NCI-H1417 (cell line): ENCODE measurements at regions not wholly inside any gene's neighbourhood (a gene's known extent, or its start where the extent isn't known, plus 50 kb on each side); places are given as distances from the start of the nearest gene placed in this dataset.
"Not testable (repeated sequence)": the region's sequence is repeated elsewhere in the genome, so short reads cannot be mapped to it uniquely, and the experiment has no call there.

Source experiments
- DNase-seq, 3 experiments: peaks; one replicate each; lab custom pipeline; 2025; lab: John Stamatoyannopoulos, UW

DNA sequence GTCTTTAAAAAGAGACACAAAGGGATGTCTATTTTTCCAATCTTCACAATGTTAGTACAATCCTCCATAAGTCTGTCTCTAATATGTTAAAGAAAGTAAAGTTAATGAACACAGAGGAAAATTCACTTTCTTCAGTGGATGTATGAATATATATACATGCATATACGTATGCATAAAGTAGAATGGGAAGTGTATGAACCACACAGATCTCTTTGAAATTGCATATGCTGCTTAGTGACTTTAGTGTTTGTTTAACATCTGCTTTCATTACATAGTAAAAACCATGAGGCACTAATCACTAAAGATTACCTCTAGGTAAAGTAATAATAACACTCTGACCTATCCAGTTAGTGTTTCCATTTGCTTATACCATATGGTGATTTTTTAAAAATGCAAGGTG lies 451.2 kb downstream of the SEMA3D start:
- DNase-seq: no peak

DNA sequence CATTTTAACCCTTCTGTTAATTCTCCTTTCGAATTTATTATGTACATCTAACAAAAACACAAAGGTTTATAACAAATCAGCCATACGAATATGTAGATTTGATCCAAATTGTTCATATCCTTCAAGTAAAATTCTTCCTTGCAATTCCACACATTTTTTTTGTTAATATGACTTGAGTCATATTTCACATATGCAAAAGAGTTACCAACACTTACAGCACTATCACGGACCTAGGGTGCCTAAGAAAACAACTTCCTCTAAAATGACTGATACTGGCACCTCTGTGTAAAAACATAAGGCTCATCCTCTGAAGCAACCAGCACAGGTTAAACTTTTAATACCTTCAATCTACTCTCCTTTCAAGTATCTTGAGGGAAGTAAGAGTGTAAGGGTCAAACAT lies 451.8 kb downstream of the SEMA3D start:
- DNase-seq: no peak

DNA sequence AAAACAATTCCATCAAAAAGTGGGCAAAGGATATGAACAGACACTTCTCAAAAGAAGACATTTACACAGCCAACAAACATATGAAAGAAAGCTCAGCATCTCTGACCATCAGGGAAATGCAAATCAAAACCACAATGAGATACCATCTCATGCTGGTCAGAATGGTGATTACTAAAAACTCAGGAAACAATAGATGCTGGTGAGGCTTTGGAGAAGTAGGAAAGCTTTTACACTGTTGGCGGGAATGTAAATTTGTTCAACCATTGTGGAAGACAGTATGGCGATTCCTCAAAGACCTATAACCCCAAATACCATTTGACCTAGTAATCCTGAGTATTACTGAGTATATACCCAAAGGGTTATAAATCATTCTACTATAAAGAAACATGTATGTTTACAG lies 452.9 kb downstream of the SEMA3D start:
- DNase-seq: not testable (repeated sequence)

DNA sequence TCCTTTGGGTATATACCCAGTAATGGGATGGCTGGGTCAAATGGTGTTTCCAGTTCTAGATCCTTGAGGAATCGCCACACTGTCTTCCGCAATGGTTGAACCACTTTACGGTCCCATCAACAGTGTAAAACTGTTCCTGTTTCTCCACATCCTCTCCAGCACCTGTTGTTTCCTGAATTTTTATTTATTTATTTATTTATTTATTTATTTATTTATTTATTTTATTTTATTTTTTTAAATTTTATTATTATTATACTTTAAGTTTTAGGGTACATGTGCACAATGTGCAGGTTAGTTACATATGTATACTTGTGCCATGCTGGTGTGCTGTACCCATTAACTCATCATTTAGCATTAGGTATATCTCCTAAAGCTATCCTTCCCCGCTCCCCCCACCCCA lies 456.0 kb downstream of the SEMA3D start:
- DNase-seq: not testable (repeated sequence)

GRCh38 chr7:84729284-84729683 lies 457.6 kb downstream of the SEMA3D start:
- no peak for DNase-seq

DNA sequence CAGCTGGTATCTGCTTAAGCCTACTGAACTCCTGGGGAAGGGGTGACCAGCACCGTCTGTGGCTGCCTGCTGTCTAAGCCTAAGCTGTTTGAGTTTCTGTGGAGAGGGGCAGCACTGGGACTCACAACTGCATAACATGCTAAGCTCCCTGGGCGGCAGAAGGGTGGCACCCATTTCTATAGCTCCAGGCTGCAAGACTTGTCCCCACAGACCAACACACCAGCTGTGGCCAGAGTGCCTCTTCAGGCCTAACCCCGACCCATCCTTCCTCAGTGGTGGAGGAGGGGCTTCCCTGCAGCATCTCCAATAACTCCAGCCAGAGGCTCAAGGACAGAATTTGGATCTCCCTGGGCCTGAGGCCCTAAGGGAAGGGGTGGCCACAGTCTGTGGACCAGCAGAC lies 464.1 kb downstream of the SEMA3D start:
- no peak for DNase-seq

GRCh38 chr7:84722086-84722485 lies 464.8 kb downstream of the SEMA3D start:
- no peak for DNase-seq

DNA sequence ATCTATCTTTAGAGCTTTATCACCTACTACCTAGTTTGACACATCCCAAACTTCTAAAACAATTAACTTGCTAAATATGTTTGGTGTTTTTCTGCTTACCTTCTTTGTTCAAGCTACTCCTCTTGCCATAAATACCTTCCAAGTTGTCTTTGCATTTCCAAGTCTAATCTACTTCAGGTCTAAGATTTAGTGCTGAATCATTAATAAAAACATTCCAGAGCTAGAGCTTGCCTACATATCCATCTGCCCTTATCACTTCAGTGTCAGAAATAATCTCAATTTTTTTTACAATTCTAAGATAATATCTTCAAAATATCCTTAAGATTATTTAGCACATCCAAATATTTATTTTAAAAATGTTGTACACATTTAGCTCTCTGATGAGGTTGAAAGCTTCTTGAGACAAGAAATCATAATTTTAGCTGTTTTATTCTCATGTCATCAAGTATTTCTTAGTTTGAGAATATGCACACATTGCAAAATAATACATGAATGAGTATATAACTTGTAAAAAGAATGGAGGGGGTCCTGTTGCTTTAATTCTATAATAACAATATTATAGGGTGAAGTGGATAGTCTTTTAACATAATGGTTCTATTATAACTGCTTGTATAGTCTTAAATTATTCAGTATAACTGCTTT lies 466.3 kb downstream of the SEMA3D start:
- no peak for DNase-seq

GRCh38 chr7:84714765-84715164 lies 472.1 kb downstream of the SEMA3D start:
- peak; percentile 37 to 86 (median 81) for DNase-seq

- no peak for DNase-seq
Measured at GRCh38 chr7:84712374-84713121, 474.3 kb downstream of the SEMA3D start.

DNA sequence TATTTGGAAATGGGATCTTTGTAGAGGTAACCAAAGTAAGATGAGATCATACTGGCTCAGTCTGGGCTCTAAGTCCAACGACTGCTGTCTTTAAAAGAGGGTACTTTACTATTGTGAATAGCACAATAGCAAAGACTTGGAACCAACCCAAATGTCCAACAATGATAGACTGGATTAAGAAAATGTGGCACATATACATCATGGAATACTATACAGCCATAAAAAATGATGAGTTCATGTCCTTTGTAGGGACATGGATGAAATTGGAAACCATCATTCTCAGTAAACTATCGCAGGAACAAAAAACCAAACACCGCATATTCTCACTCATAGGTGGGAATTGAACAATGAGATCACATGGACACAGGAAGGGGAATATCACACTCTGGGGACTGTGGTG lies 476.3 kb downstream of the SEMA3D start:
- not testable (repeated sequence) for DNase-seq

DNA sequence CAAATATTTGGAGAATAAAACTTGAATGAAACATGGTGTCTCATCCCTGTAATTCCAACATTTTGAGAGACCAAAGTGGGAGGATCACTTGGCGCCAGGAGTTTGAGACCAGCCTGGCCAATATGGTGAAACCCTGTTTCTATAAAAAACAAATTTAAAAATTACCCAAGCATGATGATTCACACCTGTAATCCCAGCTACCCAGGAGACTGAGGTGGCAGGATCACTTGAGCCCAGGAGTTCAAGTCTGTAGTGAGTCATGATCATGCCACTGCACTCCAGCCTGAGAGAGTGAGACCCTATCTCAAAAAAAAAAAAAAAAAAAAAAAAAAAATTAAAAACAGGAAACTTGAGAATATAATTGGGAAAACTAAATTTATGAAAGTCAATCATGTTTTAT lies 481.1 kb downstream of the SEMA3D start:
- DNase-seq: no peak

GRCh38 chr7:84705079-84705478 lies 481.8 kb downstream of the SEMA3D start:
- no peak for DNase-seq

GRCh38 chr7:84704380-84704779 lies 482.5 kb downstream of the SEMA3D start:
- DNase-seq: no peak

- DNase-seq: peak in 2 of 3 experiments; percentile 40 to 81
Measured at GRCh38 chr7:84701524-84702306, 485.1 kb downstream of the SEMA3D start.

GRCh38 chr7:84700563-84701370 lies 486.1 kb downstream of the SEMA3D start:
- DNase-seq: no peak

GRCh38 chr7:84697506-84697905 lies 489.4 kb downstream of the SEMA3D start:
- DNase-seq: no peak

DNA sequence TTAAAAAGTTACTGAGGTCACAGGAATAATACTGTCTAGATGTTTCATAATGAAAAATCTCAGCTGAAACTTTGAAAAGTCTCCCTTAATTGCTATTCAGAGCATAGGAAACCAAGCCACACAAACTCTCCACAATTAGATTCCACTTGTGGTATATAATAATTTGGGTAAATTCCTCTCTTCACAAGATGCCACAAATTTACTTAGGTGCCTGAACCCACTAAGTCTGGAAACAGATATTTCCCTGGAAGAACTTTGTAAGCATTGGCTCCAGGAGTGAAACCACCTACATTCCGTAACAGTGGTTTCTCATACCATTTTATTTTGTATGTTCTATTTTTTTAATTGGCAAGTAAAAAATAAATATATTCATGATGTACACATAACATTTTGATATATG lies 493.4 kb downstream of the SEMA3D start:
- no peak for DNase-seq

GRCh38 chr7:84688671-84689070 lies 494.1 kb upstream of the SEMA3A start:
- no peak for DNase-seq

DNA sequence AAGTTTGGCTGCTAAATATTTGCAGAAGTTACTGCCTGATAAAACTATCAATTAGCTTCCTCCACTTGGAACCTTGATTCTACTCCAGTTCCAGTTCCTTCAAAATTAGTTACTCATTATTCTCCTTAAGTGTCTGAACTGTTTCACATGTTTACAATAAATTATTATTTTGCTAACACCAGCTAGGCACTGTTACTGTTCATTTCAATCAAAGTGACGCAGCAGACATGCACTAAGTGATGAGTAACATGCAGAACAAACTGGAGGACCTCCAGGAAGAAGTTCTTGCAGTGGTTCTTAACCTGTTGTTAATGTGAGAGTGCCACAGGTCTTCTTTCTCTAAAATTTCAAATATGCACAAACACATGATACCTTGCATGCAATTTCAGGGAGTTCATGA lies 491.8 kb upstream of the SEMA3A start:
- DNase-seq: no peak

GRCh38 chr7:84684836-84685480 lies 490.4 kb upstream of the SEMA3A start:
- no peak for DNase-seq

DNA sequence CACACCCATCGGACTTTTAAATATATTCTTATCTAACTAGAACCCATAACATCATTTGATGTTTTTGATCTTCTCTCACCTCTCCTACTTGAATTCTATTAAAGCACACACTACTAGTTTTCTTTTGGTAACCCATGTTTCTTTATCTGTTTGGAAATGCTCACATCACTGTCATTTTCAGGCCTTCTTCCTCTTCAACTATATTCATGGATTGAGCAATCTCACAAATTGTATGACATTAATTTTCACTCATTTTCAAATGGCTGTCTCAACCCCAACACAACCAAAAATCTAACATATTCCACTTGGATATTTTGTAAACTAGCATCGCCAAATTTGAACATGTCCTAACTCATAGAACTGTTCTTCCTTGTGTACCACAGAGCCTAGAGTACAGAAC lies 488.0 kb upstream of the SEMA3A start:
- DNase-seq: no peak
